ENCODE measurements at regions not wholly inside any gene's neighbourhood (a gene's known extent, or its start where the extent isn't known, plus 50 kb on each side); places are given as distances from the start of the nearest gene placed in this dataset.

DNA sequence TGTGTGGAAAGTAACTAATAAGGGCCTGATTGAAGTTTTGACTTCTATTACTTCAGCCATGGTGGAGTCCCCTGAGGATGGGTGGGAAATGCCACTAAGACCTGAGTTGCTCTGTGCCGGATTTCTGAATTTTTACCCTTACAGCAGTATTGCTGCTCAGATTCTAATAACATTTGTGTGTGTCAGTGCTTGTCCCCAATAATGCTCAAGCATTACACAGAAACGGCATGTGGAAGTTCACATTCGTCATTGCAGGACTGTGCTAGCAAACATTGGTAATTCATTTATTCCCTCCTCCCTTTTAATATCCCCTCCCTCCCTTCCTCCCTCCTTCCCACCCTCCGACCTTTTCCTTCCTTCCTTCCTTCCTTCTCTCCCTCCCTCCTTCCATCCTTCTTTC lies 484.5 kb upstream of the ONECUT1 start:
- TF ChIP-seq, protein P1, sequence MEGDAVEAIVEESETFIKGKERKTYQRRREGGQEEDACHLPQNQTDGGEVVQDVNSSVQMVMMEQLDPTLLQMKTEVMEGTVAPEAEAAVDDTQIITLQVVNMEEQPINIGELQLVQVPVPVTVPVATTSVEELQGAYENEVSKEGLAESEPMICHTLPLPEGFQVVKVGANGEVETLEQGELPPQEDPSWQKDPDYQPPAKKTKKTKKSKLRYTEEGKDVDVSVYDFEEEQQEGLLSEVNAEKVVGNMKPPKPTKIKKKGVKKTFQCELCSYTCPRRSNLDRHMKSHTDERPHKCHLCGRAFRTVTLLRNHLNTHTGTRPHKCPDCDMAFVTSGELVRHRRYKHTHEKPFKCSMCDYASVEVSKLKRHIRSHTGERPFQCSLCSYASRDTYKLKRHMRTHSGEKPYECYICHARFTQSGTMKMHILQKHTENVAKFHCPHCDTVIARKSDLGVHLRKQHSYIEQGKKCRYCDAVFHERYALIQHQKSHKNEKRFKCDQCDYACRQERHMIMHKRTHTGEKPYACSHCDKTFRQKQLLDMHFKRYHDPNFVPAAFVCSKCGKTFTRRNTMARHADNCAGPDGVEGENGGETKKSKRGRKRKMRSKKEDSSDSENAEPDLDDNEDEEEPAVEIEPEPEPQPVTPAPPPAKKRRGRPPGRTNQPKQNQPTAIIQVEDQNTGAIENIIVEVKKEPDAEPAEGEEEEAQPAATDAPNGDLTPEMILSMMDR (IDR thresholded peaks at IDR 0.05) = no peak
- no peak for TF ChIP-seq POLR2AphosphoS5 (IDR thresholded peaks at IDR 0.05; ENCODE audit: insufficient read depth in 1 of 2, low read depth in 1 of 2)
- no peak for TF ChIP-seq POLR2A (IDR thresholded peaks at IDR 0.05)

Measured in vagina (tissue), 2 donors.